ENCODE measurements at regions not wholly inside any gene's neighbourhood (a gene's known extent, or its start where the extent isn't known, plus 50 kb on each side); places are given as distances from the start of the nearest gene placed in this dataset.

GRCh38 chr2:7945026-7945425, 736.8 kb upstream of the ID2 start:
- H3K4me2 ChIP-seq (ENCODE audit: insufficient read depth, insufficient read length, low read length): no peak overlapping the region
- H3K18ac ChIP-seq (ENCODE audit: insufficient read length, low read depth, low read length): no peak overlapping the region
- no peak for DNase-seq
- Mint-ChIP-seq H3K9me3 (no peaks in the 10 kb centered on the region), H3K36me3 (ENCODE audit: insufficient read depth in 1 of 3, low read depth in 3 of 3) (no peaks in the 10 kb centered on the region; a peak in 1 of 7 replicates), H3K4me1 (no peaks in the 10 kb centered on the region), H3K27ac (no peak overlapping the region), H3K4me3 (no peak overlapping the region), H3K27me3 (ENCODE audit: low read depth) (no peaks in the 10 kb centered on the region; the same call in none of the 2 replicates)
- TF ChIP-seq CTCF (conservative IDR thresholded peaks at IDR 0.05): no peak
- no peaks in the 10 kb centered on the region for H3K23me2 ChIP-seq (ENCODE audit: insufficient read length, low read depth, low read length, poor library complexity, severe bottlenecking)
- H4K5ac ChIP-seq (ENCODE audit: insufficient read length, low read depth, low read length): no peak overlapping the region
- no peaks in the 10 kb centered on the region for H3K4me1 ChIP-seq (ENCODE audit: insufficient read depth, low read length)
- H3K79me1 ChIP-seq (ENCODE audit: insufficient read depth, low read depth, low read length, poor library complexity, severe bottlenecking): no peaks in the 10 kb centered on the region
- H3K56ac ChIP-seq (ENCODE audit: insufficient read length, low read depth, low read length): no peak overlapping the region
- H3T11ph ChIP-seq (ENCODE audit: low read length): no peak overlapping the region
- no peak overlapping the region for H3K4ac ChIP-seq (ENCODE audit: low read depth, low read length)
- H2BK20ac ChIP-seq (ENCODE audit: low read depth, low read length, poor library complexity, severe bottlenecking): no peak overlapping the region
- H3K9me3 ChIP-seq (ENCODE audit: control insufficient read depth, low read depth, low read length): no peaks in the 10 kb centered on the region
- H3K14ac ChIP-seq (ENCODE audit: insufficient read depth, low read length): no peak overlapping the region
- no peak overlapping the region for H2AFZ ChIP-seq (ENCODE audit: low read length)
- no peak overlapping the region for H2BK15ac ChIP-seq (ENCODE audit: low read depth, low read length)
- no peaks in the 10 kb centered on the region for H4K20me1 ChIP-seq (ENCODE audit: control insufficient read depth, insufficient read depth, insufficient read length)
- no peaks in the 10 kb centered on the region for H3K79me2 ChIP-seq (ENCODE audit: insufficient read depth, low read length)
- H3K9ac ChIP-seq (ENCODE audit: extremely low read depth, insufficient read length, low read length): no peak overlapping the region
- no peak overlapping the region for H2BK5ac ChIP-seq (ENCODE audit: insufficient read length, low read length)
- no peak overlapping the region for H4K91ac ChIP-seq (ENCODE audit: insufficient read length, low read depth, low read length)
- no CpG with 5 or more reads among the region's 1 CpG for WGBS (ENCODE audit: extremely low coverage, insufficient read length, low lambda C conversion rate)
- H2BK120ac ChIP-seq (ENCODE audit: low read depth, low read length, poor library complexity, severe bottlenecking): no peak overlapping the region
- H3K27me3 ChIP-seq (ENCODE audit: insufficient read depth, low read length): no peaks in the 10 kb centered on the region
- H2AK5ac ChIP-seq (ENCODE audit: insufficient read length, low read length): no peak overlapping the region
- H4K8ac ChIP-seq (replicated peaks; ENCODE audit: insufficient read length, low read depth, low read length): no peak overlapping the region
- H2BK12ac ChIP-seq (ENCODE audit: insufficient read length, low read depth, low read length): no peak overlapping the region
- H3K23ac ChIP-seq (ENCODE audit: insufficient read length, low read depth, low read length): no peak overlapping the region
- H3K27ac ChIP-seq (ENCODE audit: insufficient read length, low read depth, low read length): no peak overlapping the region

All from H9 (cell line).